ENCODE measurements at regions not wholly inside any gene's neighbourhood (a gene's known extent, or its start where the extent isn't known, plus 50 kb on each side); places are given as distances from the start of the nearest gene placed in this dataset.

DNA sequence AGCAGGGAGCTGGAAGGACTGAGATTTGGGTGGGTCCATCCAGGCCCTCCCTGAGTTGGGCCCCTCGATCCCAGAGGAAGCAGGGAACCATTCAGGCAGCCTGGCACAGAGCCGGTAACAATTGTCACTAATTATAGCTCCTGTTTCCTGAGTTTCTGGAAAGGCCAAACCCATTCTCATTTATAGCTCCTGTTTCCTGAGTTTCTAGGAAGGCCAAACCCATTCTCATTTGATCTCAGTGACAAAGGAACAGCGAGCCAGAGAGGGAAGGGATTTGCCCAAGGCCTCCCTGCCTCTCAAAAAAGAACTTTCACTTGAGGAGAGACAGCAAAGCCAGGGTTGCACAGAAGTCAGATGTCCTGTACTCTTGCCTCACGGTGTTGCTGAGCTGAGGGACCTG lies 521.9 kb downstream of the TYW1 start:
- Mint-ChIP-seq H3K4me3 (ENCODE audit: low read depth) (no peak overlapping the region), H3K36me3 (ENCODE audit: low read depth) (no peaks in the 10 kb centered on the region)

DNA sequence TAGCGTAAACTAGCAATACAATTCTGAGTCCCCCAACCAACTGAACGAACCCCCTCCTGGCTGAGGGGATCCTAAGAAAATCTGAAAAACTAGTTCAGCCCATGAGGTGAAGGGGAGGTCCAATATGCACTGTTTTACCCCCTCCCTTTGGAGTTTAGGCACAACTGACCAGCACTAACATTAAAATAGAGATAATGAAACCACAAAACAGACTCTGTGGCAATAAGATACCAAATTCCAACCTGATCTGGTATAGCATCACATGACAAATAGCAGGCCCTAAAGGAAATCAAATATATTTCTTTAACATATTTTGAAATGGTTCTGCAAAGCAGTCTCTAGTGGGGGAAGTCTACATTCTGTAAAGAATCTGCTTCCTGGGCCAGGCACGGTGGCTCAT lies 522.5 kb downstream of the TYW1 start:
- Mint-ChIP-seq H3K4me3 (ENCODE audit: low read depth) (no peak overlapping the region), H3K27me3 (ENCODE audit: low read depth) (no peaks in the 10 kb centered on the region), H3K36me3 (ENCODE audit: low read depth) (no peaks in the 10 kb centered on the region), H3K27ac (no peak overlapping the region), H3K4me1 (ENCODE audit: low read depth) (no peaks in the 10 kb centered on the region), H3K9me3 (peaks cover 25% of the 10 kb centered on the region)
- intact Hi-C loops (cut with micrococcal nuclease): no loop called here
- DNase-seq (ENCODE audit: low spot score): no peak

More for the DNA sequence above, 521.9 kb downstream of the TYW1 start:
- Mint-ChIP-seq H3K27me3 (ENCODE audit: low read depth) (no peaks in the 10 kb centered on the region), H3K9me3 (peaks cover 25% of the 10 kb centered on the region), H3K4me1 (ENCODE audit: low read depth) (no peaks in the 10 kb centered on the region), H3K27ac (no peak overlapping the region)
- DNase-seq (ENCODE audit: low spot score): no peak
- intact Hi-C loops (cut with micrococcal nuclease): no loop called here

DNA sequence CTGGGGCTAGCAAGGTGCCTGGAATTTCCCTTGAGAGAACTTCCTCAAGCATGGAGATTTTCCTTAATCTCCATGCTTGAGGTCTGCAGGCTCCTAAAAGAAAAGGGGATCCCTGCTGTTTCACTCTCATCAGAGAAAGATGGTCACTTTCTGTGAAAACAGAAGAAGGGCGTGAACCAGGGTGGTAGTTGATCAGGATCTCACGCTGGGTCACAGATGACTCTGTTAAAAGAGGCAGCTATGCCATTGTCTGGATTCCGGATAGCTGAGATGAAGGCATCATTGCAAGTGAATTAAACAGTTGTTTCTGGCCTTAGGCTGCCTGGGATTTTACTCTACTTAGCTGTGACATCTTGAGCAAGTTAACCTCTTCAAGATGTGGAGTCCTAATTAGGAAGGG lies 525.9 kb downstream of the TYW1 start:
- DNase-seq (ENCODE audit: low spot score): no peak

DNA sequence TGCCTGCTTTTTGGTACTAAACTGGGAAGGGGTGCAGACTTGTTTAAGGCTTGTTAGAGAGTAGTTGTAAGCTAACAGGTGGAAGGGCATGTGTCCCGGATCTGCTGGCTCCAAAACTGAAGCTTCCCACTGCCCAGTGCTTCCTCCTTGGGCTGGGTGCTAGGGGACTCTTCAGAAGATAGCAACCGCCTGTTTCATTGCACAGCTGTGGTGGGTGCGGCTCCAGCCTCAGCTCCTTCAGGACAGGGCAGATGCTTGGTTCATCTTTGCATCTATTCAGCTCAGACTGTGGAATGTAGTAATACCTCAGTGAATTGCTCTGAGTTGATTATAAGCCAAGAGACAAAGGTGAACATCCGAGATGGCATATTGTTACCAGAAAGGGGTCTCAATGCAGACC lies 527.1 kb downstream of the TYW1 start:
- intact Hi-C loops (cut with micrococcal nuclease): no loop called here
- H3K36me3 Mint-ChIP-seq (ENCODE audit: low read depth): no peaks in the 10 kb centered on the region
- no peak for DNase-seq (ENCODE audit: low spot score)
- no peak overlapping the region for H3K27ac Mint-ChIP-seq
- no peak overlapping the region for H3K4me3 Mint-ChIP-seq (ENCODE audit: low read depth)
- no peaks in the 10 kb centered on the region for H3K27me3 Mint-ChIP-seq (ENCODE audit: low read depth)
- H3K4me1 Mint-ChIP-seq (ENCODE audit: low read depth): no peaks in the 10 kb centered on the region
- H3K9me3 Mint-ChIP-seq: peaks cover 23% of the 10 kb centered on the region

More for the DNA sequence above, 525.9 kb downstream of the TYW1 start:
- peaks cover 18% of the 10 kb centered on the region for H3K9me3 Mint-ChIP-seq
- no peak overlapping the region for H3K27ac Mint-ChIP-seq
- no peak overlapping the region for H3K4me3 Mint-ChIP-seq (ENCODE audit: low read depth)
- intact Hi-C loops (cut with micrococcal nuclease): no loop called here
- H3K4me1 Mint-ChIP-seq (ENCODE audit: low read depth): no peaks in the 10 kb centered on the region
- H3K36me3 Mint-ChIP-seq (ENCODE audit: low read depth): no peaks in the 10 kb centered on the region
- H3K27me3 Mint-ChIP-seq (ENCODE audit: low read depth): no peaks in the 10 kb centered on the region

DNA sequence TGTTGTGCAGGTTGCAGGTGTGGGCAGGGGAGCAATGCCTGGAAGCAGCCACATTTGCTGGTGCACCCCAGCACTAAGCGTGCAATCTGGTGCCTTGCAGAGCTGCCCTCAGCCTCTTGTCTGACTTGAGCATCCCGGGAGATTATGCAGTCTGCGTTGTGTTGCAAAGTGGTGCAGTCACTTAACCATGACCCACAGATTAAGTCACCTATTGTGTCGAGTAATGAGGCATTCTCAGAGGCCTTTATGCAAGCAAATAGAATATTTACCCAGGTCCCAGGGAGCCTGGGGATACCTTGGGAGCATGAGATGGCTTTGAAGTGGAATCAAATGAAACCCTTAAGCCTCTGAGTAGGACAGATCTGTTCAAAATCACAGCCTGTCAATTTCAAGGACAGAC lies 529.0 kb downstream of the TYW1 start:
- intact Hi-C loops (cut with micrococcal nuclease): no loop called here
- no peak for DNase-seq (ENCODE audit: low spot score)
- Mint-ChIP-seq H3K9me3 (peaks cover 24% of the 10 kb centered on the region), H3K27ac (no peak overlapping the region), H3K36me3 (ENCODE audit: low read depth) (no peaks in the 10 kb centered on the region), H3K4me3 (ENCODE audit: low read depth) (no peak overlapping the region), H3K27me3 (ENCODE audit: low read depth) (no peaks in the 10 kb centered on the region), H3K4me1 (ENCODE audit: low read depth) (no peaks in the 10 kb centered on the region)

DNA sequence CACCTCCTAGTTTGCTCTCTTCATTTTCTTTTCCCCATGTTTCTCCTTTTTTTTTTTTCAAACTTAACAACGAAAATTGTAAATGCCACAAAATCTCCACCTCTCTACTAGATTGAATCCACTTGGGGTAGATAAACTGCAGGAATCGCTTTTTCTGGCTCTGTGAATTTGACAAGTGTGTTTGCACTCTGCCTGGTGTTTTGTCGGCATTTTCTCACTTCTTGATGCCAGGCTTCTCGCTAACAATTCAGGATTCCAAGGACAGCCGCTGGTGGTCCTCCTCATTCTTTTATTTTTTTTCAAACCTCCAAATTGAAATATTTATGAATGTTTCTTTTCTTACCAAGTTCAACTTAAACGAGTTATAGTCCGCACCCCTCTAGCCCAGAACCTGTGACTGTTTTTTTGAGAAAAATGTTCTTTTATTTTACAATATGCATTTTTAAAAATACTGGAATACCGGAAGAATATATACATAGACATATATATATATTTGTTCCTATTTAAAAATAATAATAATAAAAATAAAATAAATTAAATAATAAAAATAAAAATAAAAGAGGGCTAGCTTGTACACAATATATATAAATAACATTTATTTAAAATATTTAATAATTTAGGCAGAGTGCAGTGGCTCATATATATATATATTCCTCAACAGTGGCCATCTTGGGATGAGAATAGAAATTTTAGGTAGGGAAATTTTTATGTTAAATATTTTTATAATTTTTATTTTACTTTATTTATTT lies 538.8 kb downstream of the TYW1 start:
- intact Hi-C loops (cut with micrococcal nuclease): no loop called here
- no peaks in the 10 kb centered on the region for H3K36me3 Mint-ChIP-seq (ENCODE audit: low read depth)
- DNase-seq (ENCODE audit: low spot score): no peak
- peaks cover 24% of the 10 kb centered on the region for H3K9me3 Mint-ChIP-seq
- no peaks in the 10 kb centered on the region for H3K4me1 Mint-ChIP-seq (ENCODE audit: low read depth)
- no peak overlapping the region for H3K27ac Mint-ChIP-seq
- no peaks in the 10 kb centered on the region for H3K27me3 Mint-ChIP-seq (ENCODE audit: low read depth)
- no peak overlapping the region for H3K4me3 Mint-ChIP-seq (ENCODE audit: low read depth)

DNA sequence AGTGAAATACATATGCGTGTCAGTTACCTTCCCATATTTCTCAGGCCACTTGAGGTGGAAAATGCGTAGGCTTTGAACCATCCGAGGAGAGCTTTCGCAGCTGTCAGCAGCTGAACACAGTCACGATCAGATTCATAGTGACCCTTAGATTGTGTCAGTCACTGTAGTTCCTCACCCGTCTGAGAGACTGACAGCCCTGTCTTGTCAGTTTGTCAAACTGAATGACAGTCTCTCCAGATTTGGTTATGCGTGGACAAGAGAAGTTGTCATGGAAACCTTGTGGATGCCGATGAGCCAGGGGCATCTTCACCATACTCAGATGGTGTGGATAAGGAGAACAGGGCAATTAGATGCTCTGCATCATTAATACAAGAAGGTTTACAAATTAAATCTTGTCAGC lies 546.3 kb downstream of the TYW1 start:
- H3K27me3 Mint-ChIP-seq (ENCODE audit: low read depth): no peaks in the 10 kb centered on the region
- H3K9me3 Mint-ChIP-seq: peaks cover 20% of the 10 kb centered on the region
- intact Hi-C loops (cut with micrococcal nuclease): no loop called here
- no peaks in the 10 kb centered on the region for H3K36me3 Mint-ChIP-seq (ENCODE audit: low read depth)
- no peak for DNase-seq (ENCODE audit: low spot score)
- H3K4me1 Mint-ChIP-seq (ENCODE audit: low read depth): no peaks in the 10 kb centered on the region
- no peak overlapping the region for H3K27ac Mint-ChIP-seq
- H3K4me3 Mint-ChIP-seq (ENCODE audit: low read depth): no peak overlapping the region

DNA sequence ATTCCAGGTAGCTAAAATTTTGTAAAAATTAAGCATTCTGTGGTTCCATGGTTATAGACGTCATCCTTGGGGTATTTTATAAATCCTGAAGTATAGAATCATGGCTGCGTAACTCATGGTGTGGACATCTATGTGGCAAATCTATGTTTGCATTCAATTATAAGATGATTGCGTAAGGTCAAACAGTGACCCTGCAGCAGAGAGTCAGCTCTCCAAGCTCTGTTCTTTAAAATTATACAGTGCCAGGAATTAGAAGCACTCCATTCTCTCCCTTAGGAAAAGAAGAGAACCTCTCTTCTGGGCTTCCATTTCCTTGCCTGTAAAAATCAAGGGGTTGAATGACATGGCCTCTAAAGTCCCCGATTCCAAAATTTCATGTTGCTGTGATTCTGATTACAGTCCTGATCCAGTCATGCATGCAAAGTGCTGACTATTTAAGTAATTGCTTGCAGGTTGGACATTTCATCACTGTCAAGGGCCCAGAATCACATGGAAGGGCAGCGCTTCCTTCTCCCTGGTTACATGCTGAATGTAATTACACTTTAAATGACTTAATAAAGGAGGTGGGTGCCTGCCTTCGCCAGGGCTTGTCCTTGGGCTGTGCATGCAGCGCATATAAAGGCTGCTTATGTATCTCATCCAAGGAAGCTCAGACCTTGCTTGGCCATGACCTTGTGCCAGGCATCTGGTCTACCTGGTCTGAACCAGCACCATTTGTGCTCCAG lies 550.7 kb downstream of the TYW1 start:
- Mint-ChIP-seq H3K9me3 (peaks cover 26% of the 10 kb centered on the region), H3K27ac (no peak overlapping the region), H3K36me3 (ENCODE audit: low read depth) (no peaks in the 10 kb centered on the region), H3K4me3 (ENCODE audit: low read depth) (no peak overlapping the region), H3K27me3 (ENCODE audit: low read depth) (no peaks in the 10 kb centered on the region), H3K4me1 (ENCODE audit: low read depth) (no peaks in the 10 kb centered on the region)
- DNase-seq (ENCODE audit: low spot score): no peak
- intact Hi-C loops (cut with micrococcal nuclease): no loop called here

DNA sequence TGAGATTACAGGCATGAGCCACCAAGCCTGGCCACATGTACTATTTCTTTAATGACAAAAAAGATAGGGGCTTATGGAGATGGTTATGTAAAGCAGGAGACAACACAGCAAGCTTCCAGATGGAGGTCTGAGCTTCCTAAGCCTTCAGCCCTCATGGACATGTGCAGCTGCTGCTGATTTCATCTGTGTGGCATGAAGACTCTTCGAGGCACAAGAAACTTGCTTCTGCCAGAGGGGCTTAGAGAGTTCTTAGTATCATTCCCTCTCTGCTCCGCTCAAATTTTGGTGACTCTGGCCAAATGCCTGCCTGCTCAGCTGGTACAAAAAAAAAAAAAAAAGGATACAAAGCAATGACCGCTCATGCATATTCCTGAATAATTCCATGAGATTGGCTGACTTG lies 552.5 kb downstream of the TYW1 start:
- intact Hi-C loops (cut with micrococcal nuclease): no loop called here
- Mint-ChIP-seq H3K4me1 (ENCODE audit: low read depth) (no peaks in the 10 kb centered on the region), H3K4me3 (ENCODE audit: low read depth) (no peak overlapping the region), H3K27ac (no peak overlapping the region), H3K36me3 (ENCODE audit: low read depth) (no peaks in the 10 kb centered on the region), H3K9me3 (peaks cover 26% of the 10 kb centered on the region), H3K27me3 (ENCODE audit: low read depth) (no peaks in the 10 kb centered on the region)
- DNase-seq (ENCODE audit: low spot score): no peak

DNA sequence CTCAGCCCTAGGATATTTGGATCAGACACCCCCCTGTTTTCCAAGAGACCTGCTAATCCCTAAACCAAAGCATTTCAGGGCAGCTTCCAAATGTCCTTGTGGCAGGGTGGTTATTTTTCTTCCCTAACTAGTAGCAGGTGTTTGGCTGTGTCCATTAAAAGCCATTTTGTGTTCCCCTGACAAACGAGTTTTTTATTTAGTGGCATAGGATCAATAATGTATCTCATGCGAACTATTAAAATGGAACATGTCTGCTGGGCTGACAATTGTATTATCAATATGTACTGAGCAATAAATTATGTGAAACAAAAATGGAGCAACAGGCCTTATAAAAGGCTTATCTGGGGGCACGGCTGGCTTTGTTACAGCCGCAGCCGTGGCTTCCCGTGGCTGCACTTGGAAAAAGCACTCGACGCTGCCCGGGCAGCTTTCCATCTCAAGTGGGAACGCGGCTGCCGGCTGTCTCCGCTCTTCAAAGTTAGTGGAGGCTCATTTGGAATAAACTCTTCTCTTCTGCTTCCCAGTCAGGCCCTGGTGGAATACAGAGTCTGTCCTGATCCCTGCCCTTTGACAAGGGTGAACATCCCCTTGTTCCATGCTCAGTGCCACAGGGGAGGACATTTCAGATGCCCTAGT lies 554.3 kb downstream of the TYW1 start:
- Mint-ChIP-seq H3K4me1 (ENCODE audit: low read depth) (no peaks in the 10 kb centered on the region), H3K36me3 (ENCODE audit: low read depth) (no peaks in the 10 kb centered on the region), H3K4me3 (ENCODE audit: low read depth) (no peak overlapping the region), H3K9me3 (peaks cover 27% of the 10 kb centered on the region), H3K27me3 (ENCODE audit: low read depth) (no peaks in the 10 kb centered on the region), H3K27ac (no peak overlapping the region)
- no peak for DNase-seq (ENCODE audit: low spot score)
- intact Hi-C loops (cut with micrococcal nuclease): no loop called here

DNA sequence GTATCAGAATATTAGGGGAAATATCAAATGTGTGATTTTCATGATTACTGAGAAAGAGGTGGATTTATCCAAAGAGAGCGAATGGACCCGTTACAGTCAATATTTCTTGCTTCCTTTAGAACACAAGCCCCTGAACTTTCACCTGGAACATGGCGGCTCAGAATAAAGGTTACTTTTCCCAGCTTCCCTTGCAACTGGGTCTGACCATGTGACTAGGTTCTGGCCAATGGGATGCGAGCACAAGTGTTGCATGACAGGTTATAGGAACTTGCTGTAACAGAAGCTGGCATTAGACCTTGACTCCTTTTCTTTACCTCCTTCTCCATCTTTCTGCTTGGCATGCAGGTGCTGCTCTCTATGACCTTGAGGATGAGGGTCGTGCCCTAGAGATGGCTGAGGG lies 556.1 kb downstream of the TYW1 start:
- H3K36me3 Mint-ChIP-seq (ENCODE audit: low read depth): no peaks in the 10 kb centered on the region
- no peak overlapping the region for H3K4me3 Mint-ChIP-seq (ENCODE audit: low read depth)
- no peaks in the 10 kb centered on the region for H3K4me1 Mint-ChIP-seq (ENCODE audit: low read depth)
- no peak for DNase-seq (ENCODE audit: low spot score)
- no peaks in the 10 kb centered on the region for H3K27me3 Mint-ChIP-seq (ENCODE audit: low read depth)
- no peak overlapping the region for H3K27ac Mint-ChIP-seq
- peaks cover 26% of the 10 kb centered on the region for H3K9me3 Mint-ChIP-seq
- intact Hi-C loops (cut with micrococcal nuclease): no loop called here

DNA sequence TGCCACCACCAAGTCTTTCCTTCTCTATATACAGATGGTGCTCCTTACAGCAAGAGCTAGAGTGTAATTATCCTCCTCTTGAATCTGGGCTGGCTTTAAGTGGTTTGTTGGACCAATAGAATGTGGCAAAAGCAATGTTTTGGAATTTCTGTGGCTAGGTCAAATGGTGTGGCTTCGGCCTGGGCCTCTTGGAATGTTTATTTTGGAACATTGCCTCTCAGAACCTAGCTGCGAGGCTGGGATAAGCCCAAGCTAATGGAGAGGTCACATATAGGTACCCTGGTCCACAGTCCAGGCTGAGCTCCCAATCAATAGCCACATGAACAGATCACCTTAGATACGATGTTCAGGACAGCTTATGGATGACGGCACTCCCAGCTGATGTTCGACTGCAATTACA lies 556.7 kb downstream of the TYW1 start:
- intact Hi-C loops (cut with micrococcal nuclease): no loop called here
- Mint-ChIP-seq H3K36me3 (ENCODE audit: low read depth) (no peaks in the 10 kb centered on the region), H3K27me3 (ENCODE audit: low read depth) (no peaks in the 10 kb centered on the region), H3K9me3 (peaks cover 25% of the 10 kb centered on the region), H3K4me1 (ENCODE audit: low read depth) (no peaks in the 10 kb centered on the region), H3K4me3 (ENCODE audit: low read depth) (no peak overlapping the region), H3K27ac (no peak overlapping the region)
- no peak for DNase-seq (ENCODE audit: low spot score)

DNA sequence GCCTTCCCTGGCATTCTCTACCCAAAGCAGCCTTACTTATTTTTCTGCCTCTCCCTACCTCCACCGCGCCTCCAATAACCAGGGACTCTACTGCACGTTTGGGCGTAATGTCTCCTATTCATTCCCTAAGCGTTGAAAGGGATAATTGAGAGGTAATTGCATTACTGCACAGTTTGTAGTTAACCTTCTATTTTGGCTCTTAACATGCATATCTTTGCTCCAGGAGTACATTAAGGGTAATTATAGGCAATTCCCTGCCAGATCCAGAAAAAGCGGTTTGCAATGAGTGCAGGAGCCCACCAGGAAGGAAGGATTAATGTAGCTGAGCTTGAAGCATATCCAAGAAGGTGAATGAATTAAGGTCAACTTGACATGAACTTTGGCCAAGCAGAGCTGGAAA lies 558.4 kb downstream of the TYW1 start:
- intact Hi-C loops (cut with micrococcal nuclease): no loop called here
- no peak overlapping the region for H3K27ac Mint-ChIP-seq

More for the DNA sequence above, 558.4 kb downstream of the TYW1 start:
- Mint-ChIP-seq H3K9me3 (peaks cover 33% of the 10 kb centered on the region), H3K36me3 (ENCODE audit: low read depth) (no peaks in the 10 kb centered on the region), H3K4me1 (ENCODE audit: low read depth) (no peaks in the 10 kb centered on the region), H3K4me3 (ENCODE audit: low read depth) (no peak overlapping the region), H3K27me3 (ENCODE audit: low read depth) (no peaks in the 10 kb centered on the region)
- DNase-seq (ENCODE audit: low spot score): no peak
